ENCODE measurements at regions not wholly inside any gene's neighbourhood (a gene's known extent, or its start where the extent isn't known, plus 50 kb on each side); places are given as distances from the start of the nearest gene placed in this dataset.
A peak's percentile ranks its signal among the peaks of the same experiment; 100 is the strongest.

- POLR2A ChIA-PET, result no interaction called here
These were observed 81.5 kb upstream of the CD99 start for GRCh38 chrX:2609431-2610238.

More at GRCh38 chrX:2609431-2610238, 81.5 kb upstream of the CD99 start:
- WGBS (ENCODE audit: missing lambda C conversion rate), result 2% methylated on average over 23 of the region's 44 CpGs
- peak overlapping the region; percentile 89 to 92 for H3K27ac ChIP-seq
- DNase-seq (ENCODE audit: low read depth in 1 of 2, low spot score in 1 of 2) (peak in 1 of 2 experiments; percentile 19), ATAC-seq (peak; percentile 11 to 74; a peak in 5 of 6 replicates), FAIRE-seq (no peak)
- CTCF ChIA-PET, result no interaction called here
- H3K4me2 ChIP-seq, result peak overlapping the region; percentile 74
- H3K4me3 ChIP-seq, result peak overlapping the region; percentile 79
- H3K4me1 ChIP-seq, result peaks cover 16% of the 10 kb centered on the region; the same call in 2 of the 3 replicates
- no peaks in the 10 kb centered on the region for H3K9me3 ChIP-seq
- no peak for TF ChIP-seq FOSL2 (IDR thresholded peaks at IDR 0.05)
- TF ChIP-seq FOSL2 (CRISPR knock-in tag; IDR thresholded peaks at IDR 0.05), result no peak
- TF ChIP-seq PHF8 (IDR thresholded peaks at IDR 0.05; ENCODE audit: borderline replicate concordance, low read depth), result no peak
- TF ChIP-seq POLR2AphosphoS2 (conservative IDR thresholded peaks at IDR 0.05; ENCODE audit: low read length), result no peak
- TF ChIP-seq ZC3H11A (IDR thresholded peaks at IDR 0.05), result no peak
- TF ChIP-seq CTCF (IDR thresholded peaks at IDR 0.05), result no peak
- no peak for TF ChIP-seq KDM1A (IDR thresholded peaks at IDR 0.05; ENCODE audit: low read depth)
- TF ChIP-seq USF2 (IDR thresholded peaks at IDR 0.05), result no peak
- no peak for TF ChIP-seq NR3C1 (IDR thresholded peaks at IDR 0.05)
- no peak for TF ChIP-seq NFE2L2 (conservative IDR thresholded peaks at IDR 0.05; ENCODE audit: low read length)
- TF ChIP-seq MYC (IDR thresholded peaks at IDR 0.05; ENCODE audit: borderline replicate concordance, low read length), result no peak
- TF ChIP-seq MAX (IDR thresholded peaks at IDR 0.05), result 0 out of 2 replicates have a peak, but pooled peaks have one; percentile 5
- TF ChIP-seq EP300 (IDR thresholded peaks at IDR 0.05), result no peak
- no peak for TF ChIP-seq SREBF2 (IDR thresholded peaks at IDR 0.05)
- no peak for TF ChIP-seq HOXA7 (CRISPR knock-in tag; IDR thresholded peaks at IDR 0.05)
- no peak for TF ChIP-seq CHD2 (IDR thresholded peaks at IDR 0.05; ENCODE audit: low read length, partially characterized antibody)
- no peak for TF ChIP-seq RCOR1 (IDR thresholded peaks at IDR 0.05; ENCODE audit: low read depth, low read length)
- no peak for TF ChIP-seq HOXB13 (CRISPR knock-in tag; IDR thresholded peaks at IDR 0.05; ENCODE audit: low read depth)
- TF ChIP-seq MAZ (IDR thresholded peaks at IDR 0.05; ENCODE audit: borderline replicate concordance, low read depth, low read length), result no peak
- no peak for TF ChIP-seq E2F6 (IDR thresholded peaks at IDR 0.05; ENCODE audit: borderline replicate concordance, low read depth)
- no peak for TF ChIP-seq REST (IDR thresholded peaks at IDR 0.05)
- TF ChIP-seq RAD21 (conservative IDR thresholded peaks at IDR 0.05 in 1 of 2, IDR thresholded peaks at IDR 0.05 in 1 of 2), result peak in 1 of 2 experiments; percentile 6; a peak in 2 of 5 replicates
- TF ChIP-seq JUN (IDR thresholded peaks at IDR 0.05), result peak; percentile 1 to 62; a peak in 1 of 5 replicates
- TF ChIP-seq KDM5A (IDR thresholded peaks at IDR 0.05), result no peak
- 0 out of 3 replicates have a peak, but pooled peaks have one; percentile 25 for TF ChIP-seq SMC3 (IDR thresholded peaks at IDR 0.05)
- TF ChIP-seq BCL3 (IDR thresholded peaks at IDR 0.05), result peak; percentile 49; the same call in 1 of the 3 replicates
